Esophagus squamous epithelium (tissue), 4 donors: ENCODE measurements at regions not wholly inside any gene's neighbourhood (a gene's known extent, or its start where the extent isn't known, plus 50 kb on each side); places are given as distances from the start of the nearest gene placed in this dataset.

ENCODE experiments used
- POLR2A ChIP-seq, 4 donors: fragments of 450-650 bp; IDR thresholded peaks; one replicate each; pipeline ENCODE4 v1.6.1; 2017; ENCODE audit warnings: antibody characterized with exemption in 4 of 4, mild to moderate bottlenecking in 4 of 4, moderate library complexity in 3 of 4
- TF ChIP-seq, protein P1 (sequence below), 6 experiments: fragments of 450-650 bp in 4 of 6; fragments of 200-600 bp in 2 of 6; sonication (generic) in 2 of 6; IDR thresholded peaks; one replicate each; pipeline ENCODE4 v1.5.1; 2016 to 2019; ENCODE audit warnings: antibody characterized with exemption in 6 of 6, mild to moderate bottlenecking in 4 of 6, moderate library complexity in 4 of 6

DNA sequence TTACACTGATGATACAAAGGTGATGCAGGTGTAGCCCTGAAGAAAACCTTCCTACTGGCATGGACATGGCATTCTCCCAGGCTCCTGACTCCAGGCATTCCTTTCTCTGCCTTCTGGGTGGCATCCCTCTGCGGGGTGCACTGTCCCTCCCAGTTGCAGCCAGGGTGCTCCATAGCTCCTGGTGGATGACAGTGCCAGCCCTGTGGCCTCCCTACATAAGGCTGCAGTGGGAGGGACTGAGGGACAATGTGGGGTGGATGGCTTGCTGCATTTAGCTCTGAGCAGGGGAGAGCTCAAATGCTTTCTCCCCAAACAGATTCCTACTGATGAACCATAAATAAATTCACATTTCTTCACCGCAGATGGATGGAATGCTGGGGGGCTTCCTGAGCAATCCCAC is 97.0 kb upstream of the GJB5 start:
- TF ChIP-seq, protein P1, sequence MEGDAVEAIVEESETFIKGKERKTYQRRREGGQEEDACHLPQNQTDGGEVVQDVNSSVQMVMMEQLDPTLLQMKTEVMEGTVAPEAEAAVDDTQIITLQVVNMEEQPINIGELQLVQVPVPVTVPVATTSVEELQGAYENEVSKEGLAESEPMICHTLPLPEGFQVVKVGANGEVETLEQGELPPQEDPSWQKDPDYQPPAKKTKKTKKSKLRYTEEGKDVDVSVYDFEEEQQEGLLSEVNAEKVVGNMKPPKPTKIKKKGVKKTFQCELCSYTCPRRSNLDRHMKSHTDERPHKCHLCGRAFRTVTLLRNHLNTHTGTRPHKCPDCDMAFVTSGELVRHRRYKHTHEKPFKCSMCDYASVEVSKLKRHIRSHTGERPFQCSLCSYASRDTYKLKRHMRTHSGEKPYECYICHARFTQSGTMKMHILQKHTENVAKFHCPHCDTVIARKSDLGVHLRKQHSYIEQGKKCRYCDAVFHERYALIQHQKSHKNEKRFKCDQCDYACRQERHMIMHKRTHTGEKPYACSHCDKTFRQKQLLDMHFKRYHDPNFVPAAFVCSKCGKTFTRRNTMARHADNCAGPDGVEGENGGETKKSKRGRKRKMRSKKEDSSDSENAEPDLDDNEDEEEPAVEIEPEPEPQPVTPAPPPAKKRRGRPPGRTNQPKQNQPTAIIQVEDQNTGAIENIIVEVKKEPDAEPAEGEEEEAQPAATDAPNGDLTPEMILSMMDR (IDR thresholded peaks at IDR 0.05), result no peak
- TF ChIP-seq POLR2A (IDR thresholded peaks at IDR 0.05), result no peak
